GM10266 (cell line): ENCODE measurements at regions not wholly inside any gene's neighbourhood (a gene's known extent, or its start where the extent isn't known, plus 50 kb on each side); places are given as distances from the start of the nearest gene placed in this dataset.

ENCODE experiments used
- DNase-seq: peaks from one replicate; pipeline ENCODE4 v3.0.0; 2012; ENCODE audit errors: extremely low spot score
- TF ChIP-seq, protein P1 (sequence below): IDR thresholded peaks from 2 replicates; pipeline ENCODE4 v1.5.1; 2012; ENCODE audit warnings: mild to moderate bottlenecking, low read depth; ENCODE audit not compliant: control insufficient read depth, insufficient read depth; ENCODE audit errors: missing control alignments

DNA sequence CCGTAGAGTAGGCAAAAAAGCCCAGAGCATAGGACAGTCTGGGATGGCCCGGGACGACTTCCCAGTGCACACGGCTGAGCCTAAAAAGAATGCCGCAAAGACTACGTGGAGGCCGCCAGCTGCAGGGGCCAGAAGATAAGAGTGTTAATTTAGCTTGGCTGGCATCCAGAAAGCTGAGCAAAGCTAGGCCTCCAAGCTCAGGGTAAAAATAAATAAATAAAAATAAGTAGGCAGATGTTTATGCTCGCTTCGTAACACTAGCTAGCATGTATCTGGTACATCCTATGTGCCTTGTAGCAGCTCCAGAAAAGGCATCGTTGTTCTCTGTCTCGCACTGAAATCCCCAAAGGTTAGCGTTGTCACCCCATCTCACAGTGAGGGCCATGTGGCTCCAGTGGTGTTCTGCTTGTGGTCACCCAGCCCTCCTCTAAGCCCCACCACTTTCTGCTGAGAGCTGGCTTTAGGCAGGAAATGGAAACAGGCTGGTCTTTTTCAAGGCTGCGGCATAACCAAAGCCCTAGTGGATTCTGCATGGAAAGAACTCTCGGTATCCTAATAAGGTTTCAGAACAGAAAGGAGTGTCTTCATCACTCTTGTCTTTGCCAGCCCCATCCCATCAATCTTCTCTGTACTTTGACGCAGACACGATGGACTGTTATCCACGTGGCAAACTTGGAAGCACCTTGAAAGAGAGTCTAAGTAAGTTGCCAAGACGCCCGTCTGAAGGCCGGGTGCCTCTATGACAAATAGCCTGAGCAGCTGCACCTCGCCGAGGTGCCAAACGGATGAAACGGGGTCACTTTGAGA lies 58.1 kb upstream of the MEF2A start:
- DNase-seq = no peak

GRCh38 chr15:99508311-99508645 lies 57.5 kb upstream of the MEF2A start:
- TF ChIP-seq, protein P1, sequence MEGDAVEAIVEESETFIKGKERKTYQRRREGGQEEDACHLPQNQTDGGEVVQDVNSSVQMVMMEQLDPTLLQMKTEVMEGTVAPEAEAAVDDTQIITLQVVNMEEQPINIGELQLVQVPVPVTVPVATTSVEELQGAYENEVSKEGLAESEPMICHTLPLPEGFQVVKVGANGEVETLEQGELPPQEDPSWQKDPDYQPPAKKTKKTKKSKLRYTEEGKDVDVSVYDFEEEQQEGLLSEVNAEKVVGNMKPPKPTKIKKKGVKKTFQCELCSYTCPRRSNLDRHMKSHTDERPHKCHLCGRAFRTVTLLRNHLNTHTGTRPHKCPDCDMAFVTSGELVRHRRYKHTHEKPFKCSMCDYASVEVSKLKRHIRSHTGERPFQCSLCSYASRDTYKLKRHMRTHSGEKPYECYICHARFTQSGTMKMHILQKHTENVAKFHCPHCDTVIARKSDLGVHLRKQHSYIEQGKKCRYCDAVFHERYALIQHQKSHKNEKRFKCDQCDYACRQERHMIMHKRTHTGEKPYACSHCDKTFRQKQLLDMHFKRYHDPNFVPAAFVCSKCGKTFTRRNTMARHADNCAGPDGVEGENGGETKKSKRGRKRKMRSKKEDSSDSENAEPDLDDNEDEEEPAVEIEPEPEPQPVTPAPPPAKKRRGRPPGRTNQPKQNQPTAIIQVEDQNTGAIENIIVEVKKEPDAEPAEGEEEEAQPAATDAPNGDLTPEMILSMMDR = no peak
- no peak for DNase-seq

More for the DNA sequence above, 58.1 kb upstream of the MEF2A start:
- TF ChIP-seq, protein P1 = no peak

DNA sequence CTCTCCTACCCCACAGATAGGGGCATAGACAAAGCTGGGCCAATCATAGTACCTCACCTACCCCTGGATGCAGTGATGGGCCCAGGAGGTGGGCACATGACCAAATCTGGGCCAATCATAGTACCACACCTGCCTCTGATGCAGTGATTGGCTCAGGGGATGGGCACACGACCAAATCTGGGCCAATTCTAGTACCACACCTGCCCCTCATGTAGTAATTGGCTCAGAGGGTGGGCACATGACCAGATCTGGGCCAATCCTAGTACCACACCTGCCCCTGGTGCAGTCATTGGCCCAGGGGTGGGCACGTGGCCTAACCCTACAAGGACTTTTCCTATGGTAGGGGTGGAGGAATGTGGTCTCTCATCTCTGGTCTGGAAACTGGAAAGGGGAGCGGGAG lies 56.9 kb upstream of the MEF2A start:
- TF ChIP-seq, protein P1 = no peak
- DNase-seq = no peak

DNA sequence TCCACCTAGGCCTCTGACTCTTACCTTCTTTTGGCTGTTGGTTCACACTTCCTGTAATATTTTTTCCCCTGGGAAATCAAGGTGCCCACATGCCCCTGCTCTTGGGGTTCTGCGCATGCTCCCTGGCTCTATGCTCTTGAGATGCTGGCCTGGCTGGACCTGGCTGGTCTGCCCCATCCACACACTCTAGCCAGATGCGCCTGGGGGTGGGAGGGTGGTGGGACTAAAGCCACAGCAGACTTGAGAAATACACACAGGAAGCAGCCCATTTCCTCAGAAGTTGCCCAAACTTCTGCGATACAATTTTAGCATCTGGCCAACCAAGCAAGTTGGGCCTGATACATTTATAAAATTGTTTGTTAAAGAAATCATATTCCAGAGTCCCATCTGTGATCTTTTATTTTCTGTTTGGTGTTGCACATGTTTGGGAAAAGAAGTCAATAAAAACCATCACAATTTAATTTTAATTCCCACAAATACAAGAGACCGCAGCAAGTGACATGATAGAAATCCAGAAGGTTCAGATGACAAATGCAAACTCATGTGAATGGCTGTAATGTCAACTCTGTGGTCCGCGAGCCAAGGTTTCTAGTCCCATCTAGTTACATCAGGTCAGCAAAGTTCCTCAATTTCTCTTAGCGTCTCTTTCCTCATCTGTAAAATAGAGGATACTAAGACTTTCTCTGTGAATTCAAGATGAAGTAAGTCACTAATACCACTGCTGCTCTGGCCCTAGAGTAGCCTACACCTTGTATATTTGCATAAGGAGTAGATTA lies 55.9 kb upstream of the MEF2A start:
- no peak for DNase-seq

DNA sequence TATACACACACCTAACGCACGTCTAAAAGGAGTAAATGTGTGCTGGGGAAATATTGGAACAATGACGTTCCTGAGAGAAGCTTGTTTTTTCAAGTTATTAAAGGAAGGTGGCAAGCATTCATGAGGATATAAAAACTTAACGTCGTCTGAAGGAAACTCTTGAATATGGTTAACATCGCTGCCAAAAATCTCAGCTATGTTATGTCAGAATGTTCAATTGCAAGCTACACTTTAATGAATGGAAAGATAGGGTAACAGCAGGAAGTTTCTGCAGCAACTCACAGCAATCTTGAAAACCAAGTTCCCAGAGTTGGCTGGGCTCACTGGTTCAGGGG lies 54.3 kb upstream of the MEF2A start:
- TF ChIP-seq, protein P1 = no peak
- DNase-seq = no peak

More for the DNA sequence above, 55.9 kb upstream of the MEF2A start:
- TF ChIP-seq, protein P1 = no peak

DNA sequence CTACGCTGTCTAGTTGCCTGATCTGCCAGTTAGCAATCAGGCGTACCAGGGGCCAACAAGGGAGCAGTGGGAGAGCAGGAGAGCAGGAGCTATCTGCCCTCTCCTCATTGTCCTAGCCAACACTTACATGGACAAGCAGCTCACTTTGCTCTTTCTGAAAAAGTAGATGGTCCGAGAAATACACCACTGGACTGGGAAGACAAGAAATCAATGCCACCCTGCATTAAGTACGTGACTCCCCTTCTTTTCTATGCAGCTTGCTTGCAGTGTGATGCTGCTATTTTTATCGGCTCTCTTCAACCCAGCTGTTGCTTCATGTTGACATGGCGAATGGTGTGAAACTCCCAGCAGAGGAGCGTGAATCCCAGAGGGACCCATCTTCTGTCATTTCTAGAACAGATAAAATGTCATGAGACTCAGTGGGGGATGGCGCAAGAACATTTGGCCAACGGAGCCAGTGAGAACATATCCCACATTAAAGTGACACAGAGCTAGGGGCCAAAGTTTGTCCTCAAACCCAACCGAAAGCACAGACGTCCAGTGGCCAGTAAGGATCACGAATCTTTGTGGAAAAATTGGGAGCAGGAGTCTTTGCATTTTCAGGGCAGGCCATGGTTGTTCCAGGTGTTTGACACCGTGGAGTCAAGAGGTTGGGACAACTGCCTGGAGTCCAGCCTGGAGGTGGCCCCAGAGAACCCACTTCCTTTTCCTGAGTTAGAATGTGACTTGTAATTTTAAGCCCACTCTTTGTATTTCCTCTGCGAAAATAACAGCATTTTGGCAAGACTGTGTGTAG lies 53.7 kb upstream of the MEF2A start:
- TF ChIP-seq, protein P1 = peak; percentile 9
- peak; percentile 68 for DNase-seq

DNA sequence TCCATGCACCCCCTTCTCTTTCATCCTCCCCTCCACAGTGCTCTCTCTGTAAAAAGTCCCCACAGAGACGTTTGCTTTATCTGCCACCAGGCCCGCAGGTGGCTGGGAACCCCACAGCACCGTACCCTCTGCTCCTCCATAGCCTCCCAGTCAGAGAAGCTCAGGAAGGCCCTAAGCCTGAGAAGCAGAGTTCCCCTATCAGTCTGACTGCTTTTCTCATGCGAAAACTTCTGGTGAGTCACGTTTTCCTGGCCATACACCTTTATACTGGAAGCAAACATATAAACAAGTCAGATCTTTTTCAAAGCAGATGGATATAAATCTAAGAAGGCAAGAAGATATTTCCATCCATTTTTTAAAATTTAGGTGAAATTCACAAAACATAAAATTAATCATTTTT lies 51.5 kb upstream of the MEF2A start:
- TF ChIP-seq, protein P1 = no peak
- DNase-seq = no peak
